GM19025 (cell line): ENCODE measurements at regions not wholly inside any gene's neighbourhood (a gene's known extent, or its start where the extent isn't known, plus 50 kb on each side); places are given as distances from the start of the nearest gene placed in this dataset.
A peak's percentile ranks its signal among the peaks of the same experiment; 100 is the strongest.
"Not testable (repeated sequence)": the region's sequence is repeated elsewhere in the genome, so short reads cannot be mapped to it uniquely, and the experiment has no call there.

Experiments used
- ATAC-seq: cut with Tn5 transposase; IDR thresholded peaks from one replicate; pipeline ENCODE4 v1.9.1; 2021; ENCODE audit warnings: mild to moderate bottlenecking, low read depth, moderate library complexity; ENCODE audit not compliant: unreplicated experiment

DNA sequence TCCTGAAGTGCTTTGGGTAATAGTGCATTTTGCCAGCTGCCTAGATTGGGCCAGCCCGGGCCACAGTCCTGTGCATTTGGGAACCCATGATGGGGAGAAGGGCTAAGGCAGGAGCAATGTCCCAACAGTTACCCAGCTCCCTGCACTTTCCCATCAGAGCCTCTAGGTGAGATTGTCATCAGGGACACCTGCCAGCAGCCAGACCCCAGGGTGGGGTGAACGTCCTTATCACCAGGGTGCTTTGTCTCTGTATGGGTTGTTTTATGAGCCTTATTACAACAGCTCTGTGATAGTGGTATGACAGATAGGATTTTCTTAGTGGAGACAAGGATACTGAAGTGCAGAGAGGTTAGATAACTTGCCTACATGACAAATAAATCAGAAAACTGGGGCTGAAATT, 365.7 kb downstream of the OSTF1 start:
- ATAC-seq: no peak

DNA sequence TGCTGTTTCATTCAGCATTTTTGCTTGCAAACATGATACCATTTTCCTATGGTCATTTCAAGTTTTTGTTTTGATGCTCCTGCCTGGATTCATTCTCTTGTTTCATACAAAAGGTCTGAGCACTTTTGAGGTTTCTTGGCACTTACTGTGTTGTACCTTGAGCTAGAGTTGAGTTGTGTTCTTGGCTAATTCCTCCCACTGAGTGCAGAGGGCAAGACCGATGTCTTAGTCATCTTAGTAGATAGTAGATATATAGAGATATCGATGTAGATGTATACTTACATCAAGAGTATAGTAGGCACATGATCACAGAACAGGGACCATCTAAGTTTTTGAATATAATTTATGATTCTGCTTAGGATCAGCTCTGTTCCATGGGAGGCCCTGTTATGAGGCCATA, 366.6 kb downstream of the OSTF1 start:
- no peak for ATAC-seq

DNA sequence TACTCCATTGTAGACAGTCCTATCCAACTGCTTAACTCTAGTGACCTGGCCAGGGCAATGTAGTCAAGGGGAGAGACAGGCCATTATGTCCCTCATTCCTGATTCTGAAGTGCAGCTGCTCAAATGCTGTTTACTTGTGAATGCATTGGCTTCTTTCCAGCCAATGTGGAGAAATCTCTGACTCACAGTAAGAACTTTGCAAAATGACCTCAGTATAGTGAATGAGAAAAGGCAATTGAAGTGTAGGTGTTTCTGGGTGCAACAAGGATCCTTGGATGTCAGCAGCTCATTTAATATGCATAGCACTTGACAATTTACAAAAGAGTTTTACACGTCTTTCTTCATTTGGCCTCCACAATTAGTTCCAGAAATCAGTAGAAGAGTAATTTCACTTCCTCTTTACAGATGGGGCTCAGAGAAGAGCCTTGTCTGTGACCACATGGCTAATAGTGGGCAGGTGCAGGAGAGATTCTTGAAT, 367.2 kb downstream of the OSTF1 start:
- peak; percentile 82 for ATAC-seq

DNA sequence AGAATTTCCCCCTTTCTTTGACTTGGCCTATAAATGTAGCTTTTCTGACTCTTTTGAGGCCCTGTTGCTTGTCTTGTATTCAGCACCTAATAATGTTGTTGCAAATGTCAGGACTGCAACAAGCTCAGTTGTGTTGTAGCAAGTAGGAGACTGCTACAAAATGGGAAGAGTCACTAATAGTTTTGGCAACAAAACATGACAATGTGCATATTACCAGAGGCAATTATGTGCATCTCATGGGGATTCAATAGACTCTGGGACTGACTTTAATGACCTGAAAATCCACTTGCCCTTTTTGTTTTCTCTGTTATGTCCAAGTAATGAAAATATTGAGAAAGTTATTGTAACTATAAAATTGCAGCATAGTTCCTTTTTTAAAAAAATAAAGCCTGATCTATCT, 368.4 kb downstream of the OSTF1 start:
- no peak for ATAC-seq

DNA sequence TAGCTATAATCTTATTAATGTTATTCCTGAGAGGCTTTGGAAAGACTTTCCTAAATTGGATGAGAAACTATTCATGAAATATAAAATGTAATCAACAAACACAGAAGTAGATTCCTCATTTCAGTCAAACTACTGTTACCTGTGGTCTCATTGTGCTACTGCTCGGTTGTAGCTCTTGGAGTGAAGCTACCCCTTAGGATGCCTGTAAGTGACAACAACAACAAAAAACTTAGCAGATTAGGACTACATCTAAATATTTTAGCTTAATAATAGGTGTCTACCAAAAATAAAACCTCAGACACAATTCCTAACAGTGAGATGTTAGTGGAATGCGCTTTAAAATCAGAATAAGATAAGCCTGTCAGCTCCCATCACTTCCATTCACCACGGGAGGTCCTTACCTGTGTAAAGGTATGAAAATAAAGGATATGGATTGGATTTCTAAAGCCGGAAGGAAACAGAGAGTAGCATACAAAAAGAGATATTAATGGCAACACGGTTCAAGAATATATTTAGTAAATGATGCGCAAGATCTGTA, 369.2 kb downstream of the OSTF1 start:
- no peak for ATAC-seq

DNA sequence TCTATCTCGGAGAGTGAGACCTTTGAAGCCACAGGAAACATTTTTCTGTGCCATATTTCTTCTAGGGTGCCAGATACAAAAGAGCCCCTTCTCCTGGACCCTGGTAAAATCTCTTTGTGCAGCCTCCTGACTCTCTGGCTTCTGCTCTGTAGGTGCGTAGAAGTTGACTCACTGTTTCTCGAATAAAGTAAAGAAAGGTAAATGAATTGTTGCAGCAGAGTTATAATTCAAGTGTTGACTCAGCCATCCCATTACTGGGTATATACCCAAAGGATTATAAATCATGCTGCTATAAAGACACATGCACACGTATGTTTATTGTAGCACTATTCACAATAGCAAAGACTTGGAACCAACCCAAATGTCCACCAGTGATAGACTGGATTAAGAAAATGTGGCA, 371.0 kb downstream of the OSTF1 start:
- ATAC-seq: not testable (repeated sequence)

DNA sequence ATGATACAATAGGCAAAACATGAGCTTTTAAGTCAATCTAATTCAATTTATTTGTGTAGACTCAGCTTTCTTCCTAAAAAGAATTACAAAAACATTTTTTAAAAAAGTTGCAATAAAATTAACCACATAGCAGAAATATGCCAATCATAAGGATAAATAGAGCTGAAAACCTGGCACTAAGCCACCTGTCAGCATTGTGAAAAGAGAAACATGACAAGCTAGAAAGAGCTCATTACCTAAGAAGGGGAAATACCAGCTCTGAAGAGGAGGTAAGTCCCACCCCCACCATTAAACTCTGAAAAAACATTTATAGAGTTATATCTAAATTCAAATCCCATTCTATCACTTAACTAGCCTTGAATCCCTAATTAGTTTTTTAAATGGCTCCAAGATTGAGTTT, 372.9 kb downstream of the OSTF1 start:
- ATAC-seq: no peak

DNA sequence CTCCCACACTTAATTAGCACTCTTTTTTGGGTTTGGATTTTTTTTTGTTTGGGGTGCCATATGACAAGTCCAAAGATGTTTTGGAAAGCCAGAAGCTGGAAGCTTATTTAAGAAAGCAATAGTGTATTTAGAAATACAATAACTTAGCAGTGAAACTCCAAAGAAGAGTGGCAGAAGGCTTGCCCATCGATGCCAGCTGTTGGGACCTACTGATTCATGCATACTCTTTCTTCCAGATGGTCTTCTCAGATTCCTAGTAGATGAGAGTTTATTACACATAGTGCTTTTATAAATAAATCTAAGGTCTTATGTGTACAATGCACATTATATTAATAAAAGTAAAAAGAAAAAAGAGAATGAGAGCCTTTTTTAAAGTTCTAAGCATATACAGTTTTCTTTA, 374.6 kb downstream of the OSTF1 start:
- no peak for ATAC-seq

DNA sequence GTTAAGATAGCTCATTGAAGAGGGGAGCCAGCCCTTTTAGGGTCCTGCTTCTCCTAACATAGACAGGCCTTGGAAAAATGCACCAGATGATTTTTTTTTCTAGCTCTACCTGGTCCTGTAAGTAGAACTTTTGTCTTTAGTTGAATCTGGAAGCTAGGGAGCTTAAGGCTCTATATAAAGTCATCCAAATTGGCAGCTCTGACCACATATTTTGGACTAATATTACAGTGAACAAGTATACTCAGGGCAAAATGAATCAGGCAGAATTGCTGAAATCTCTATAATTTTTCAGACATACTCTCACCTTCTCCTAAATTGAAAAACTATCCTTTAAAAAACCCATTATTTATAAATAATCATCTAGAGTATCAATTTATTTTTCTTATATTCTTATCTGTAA, 375.6 kb downstream of the OSTF1 start:
- no peak for ATAC-seq

DNA sequence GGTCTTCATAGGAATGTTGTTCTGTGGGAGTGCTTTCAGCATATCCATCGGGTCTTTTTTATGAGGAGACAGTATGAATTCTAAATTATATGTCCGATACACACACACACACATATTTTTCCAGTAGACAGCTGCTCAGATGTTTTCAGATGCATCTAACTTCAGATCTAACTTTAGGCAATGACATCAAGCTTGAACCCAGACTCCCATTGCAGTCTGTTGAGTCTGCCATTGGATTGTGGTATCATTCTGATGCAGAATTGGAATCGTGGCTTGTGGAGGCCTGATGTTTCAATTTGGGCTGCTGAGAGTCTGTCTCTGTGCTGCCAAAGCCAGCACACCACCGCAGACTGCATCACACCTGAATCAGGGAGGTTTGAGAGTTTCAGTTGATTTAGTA, 376.4 kb downstream of the OSTF1 start:
- no peak for ATAC-seq

DNA sequence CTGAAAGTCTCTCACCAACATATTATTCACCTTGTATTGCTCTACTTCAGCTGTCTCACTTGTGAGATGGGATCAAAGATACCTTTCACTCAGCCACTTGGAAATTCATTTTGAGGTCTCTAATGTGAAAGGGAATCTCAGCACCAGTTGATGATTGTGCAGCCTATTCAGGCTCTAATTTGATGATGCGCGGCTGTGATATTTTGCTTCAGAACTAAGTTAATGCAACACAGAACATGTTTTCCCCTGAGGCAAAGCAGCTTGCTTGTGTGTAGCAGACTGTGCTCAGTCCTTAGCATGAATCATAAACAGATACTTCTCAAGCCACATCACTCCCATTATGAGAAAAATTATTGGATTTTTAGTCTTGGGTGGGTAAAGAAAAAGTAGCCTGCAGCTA, 378.8 kb downstream of the OSTF1 start:
- ATAC-seq: no peak

DNA sequence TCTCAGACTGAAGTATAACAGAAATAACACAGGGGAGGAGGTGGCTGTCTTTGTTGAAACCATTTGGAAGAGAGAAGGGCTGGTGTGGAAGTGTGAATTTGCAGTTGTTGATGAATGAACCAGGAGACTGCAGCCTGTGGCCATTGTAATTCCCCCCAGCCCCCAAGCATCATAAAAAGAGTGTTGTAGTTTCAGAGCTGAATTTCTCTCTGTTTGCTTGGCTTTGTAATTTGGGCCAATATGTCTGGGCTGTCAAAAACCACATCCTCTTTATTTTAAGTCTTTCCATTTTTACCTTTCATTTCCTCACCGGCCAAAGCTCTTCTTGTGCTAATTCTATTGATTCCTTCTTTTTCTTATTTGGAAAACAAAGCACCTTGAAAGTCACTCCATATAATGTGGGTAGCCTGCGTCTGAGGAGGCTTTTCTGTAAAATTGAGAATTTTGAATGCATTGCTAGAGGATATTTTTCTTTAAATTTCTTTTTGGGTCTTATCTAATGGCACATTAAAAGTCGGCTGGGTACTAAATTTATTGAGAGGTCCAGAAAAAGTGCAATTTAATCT, 383.3 kb downstream of the OSTF1 start:
- ATAC-seq: no peak

DNA sequence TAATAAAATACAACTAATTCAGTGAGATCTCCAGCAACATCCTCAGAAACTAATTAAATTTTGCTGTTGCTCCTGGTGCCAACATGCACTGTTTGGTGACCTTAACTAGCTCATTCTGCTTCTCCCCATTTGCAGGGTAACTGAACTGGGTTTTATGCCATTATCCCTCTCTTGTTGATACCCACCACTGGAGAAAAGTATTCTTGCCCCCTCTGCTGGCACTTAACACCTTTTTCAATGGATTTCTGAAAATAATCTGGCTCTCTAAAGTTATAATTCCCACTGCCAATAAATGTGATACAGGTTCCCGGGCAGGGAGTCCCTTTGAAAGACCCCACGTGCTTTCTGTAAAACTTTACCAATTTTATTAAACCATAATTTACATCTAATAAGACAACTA, 394.3 kb downstream of the OSTF1 start:
- ATAC-seq: no peak

DNA sequence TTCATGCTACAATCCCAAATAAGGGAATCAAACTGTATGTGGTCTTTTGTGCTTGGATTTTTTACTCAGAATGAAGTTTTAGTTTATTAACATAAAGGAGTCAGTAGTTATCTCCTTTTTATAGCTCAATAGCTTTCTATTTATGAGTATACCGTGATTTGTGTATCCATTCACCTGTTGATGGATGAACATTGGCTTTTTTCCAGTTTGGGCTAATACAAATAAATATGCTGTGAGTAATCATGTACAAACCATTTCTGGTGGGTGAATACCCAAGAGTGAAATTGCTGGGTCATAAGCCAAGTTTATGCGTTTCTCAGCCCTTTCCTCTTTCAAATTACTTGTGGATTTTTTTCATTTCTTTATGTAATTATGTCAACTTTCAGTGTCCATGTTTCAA, 395.3 kb downstream of the OSTF1 start:
- ATAC-seq: no peak

DNA sequence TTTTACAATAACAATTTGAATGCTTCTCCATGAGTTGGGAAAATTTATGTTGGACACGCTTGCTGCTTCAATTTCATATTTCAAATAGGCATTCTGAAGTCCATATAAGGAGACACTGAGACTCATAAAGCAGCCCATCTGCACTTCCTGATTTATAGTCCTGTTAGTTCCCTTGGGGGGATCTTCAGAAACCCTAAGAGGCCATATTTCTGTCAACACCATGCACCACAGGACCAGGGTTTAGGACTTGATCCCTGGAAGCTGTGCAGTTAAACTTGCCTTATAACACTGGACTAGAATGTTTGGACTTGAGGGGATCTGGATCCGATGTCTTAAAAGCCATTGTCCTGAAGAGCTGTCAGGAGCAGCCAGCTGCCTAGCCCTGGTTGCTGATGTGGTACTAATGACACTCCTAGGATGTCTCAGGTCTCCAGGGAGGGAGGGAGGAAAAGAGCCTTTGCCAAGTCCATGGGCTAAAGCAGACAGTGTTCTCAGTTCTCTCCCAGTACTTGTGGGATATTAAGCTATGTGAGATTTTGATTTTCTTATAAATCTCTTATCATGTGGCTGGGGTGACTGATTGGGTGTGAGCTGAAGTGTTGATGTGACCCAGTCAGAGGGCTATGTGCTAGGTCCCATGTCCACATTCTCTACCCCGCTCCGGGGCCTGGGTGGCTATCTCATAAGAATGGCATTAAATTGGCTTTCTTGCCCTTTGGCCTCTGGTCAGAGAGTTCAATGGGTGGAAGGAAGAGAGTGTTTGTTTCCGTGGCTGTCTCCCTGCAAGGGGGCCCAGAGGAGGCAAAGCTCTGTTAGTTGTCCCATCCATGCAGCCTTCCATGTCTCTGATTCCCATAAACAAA, 399.8 kb downstream of the OSTF1 start:
- no peak for ATAC-seq

DNA sequence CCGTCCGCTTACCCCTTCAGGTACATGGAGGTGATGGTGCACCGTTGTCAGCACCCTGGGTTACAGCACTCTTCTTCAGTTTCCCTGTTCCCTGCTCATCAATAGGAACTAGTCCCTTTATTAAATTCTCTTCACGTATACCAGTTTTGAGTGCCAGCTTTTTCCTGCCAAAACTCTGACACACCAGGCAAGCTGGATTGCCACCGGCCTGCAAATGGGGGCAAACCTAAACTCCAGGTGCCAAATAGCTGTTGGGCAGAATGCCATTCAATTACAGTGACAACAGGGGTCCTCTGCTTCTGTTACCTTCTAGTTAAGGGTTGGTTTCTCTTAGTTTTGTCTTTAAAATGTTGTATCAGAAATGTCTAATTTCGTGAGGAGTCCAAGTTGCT, 400.4 kb downstream of the OSTF1 start:
- ATAC-seq: no peak

DNA sequence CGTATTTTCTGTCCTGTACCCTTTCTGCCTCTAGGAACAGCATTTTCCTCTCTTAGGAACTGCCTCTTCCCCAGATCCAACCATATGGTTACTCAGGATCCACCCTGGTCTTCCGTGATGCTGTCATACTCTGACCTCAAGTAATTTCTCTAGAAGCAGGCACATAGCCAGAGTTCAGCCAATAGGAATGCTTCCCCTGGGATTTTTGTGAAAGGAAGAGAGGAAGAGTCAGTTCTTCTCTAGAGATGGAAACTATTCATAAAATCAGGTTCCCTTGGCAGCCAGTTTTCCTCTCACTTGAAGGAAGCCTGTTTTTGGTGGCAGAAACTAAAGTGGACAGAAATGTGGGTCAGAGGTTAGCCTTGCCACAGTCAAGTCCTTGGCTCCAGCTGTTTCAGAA, 400.1 kb upstream of the PCSK5 start:
- ATAC-seq: no peak

DNA sequence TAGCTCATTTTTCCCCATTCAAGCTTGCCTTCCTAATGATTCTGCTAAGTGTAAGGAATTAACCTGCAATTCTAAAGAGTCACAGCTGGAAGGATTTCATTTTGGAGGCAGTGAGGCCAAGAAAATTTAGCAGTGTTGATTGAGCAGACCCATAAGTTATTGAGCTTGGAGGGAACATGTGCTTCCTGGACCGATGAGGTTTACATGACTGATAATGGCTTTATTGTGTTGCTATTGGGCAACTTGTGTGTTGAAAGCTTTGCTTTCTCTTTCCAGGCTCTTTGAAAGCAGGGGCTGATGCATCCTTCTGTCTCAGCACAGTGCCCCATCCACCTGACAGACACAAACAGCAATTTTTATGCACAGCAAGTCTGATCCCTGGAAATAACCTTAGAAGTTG, 398.9 kb upstream of the PCSK5 start:
- no peak for ATAC-seq

DNA sequence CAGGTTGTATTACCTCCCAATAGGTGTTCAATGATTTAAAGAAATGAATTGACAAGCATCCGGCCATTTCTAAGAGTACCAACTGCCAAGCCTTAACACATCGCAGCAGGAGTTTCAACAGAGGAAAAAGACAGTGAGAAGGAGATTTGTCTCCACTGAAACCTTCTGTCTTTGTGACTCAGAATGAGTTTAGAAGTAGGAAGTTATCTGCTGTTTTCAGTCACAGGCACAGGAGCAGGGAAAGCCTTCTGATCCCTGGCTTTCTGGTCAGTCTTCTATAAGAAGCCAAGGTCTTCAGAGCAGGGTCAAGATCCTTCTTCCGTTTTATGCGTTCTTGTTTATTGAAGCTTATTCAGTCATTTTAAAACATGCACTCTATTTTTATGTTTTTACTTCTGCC, 390.7 kb upstream of the PCSK5 start:
- ATAC-seq: no peak

DNA sequence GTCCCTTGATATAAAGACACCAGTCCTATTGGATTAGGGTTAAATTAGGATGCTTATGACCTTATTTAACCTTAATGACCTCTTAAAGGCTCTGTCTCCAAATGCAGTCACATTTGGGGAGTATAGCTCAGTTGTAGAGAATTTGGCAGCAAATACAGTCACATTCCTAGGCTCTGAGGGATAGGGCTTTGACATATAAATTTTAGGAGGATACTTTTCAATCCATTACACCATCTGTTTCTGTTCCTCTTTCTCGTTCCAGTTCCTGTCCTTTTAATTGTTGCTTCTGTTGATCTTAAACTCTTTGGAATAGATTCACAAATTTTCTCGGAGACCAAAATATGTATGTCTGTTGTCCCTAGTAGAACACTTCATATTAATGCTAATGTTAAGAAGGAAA, 390.0 kb upstream of the PCSK5 start:
- ATAC-seq: no peak

DNA sequence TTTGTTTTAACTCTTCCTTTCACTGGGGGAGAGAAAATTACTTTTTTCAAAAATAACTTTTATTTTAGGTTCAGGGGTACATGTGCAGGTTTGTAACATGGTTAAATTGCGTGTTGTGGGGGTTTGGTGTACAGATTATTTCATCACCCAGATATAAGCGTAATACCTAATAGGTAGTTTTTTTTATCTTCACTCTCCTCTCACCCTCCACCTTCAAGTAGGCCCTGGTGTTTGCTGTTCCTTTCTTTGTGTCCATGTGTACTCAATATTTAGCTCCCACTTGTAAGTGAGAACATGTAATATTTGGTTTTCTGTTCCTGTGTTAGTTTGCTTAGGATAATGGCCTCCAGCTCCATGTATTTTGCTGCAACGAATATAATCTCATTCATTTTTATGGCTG, 389.5 kb upstream of the PCSK5 start:
- ATAC-seq: not testable (repeated sequence)

DNA sequence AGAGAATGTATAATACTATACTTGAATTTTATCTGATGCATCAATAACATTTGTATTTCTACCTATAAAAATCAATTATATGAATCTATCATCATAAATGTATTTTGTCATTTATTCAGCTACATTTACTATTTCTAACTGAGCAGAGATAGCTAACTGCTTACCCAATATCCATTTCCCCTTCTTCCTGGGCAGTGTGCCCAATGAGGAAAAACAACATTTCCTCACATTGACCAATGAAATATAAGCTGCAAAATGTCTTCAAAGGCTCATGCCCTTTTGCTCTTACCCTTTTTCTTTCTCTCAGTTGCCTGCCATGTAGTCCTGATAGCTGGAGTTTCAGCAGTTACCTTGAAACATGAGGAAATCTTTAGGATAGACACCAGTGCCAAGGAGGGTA, 385.8 kb upstream of the PCSK5 start:
- ATAC-seq: no peak
